ENCODE measurements at regions not wholly inside any gene's neighbourhood (a gene's known extent, or its start where the extent isn't known, plus 50 kb on each side); places are given as distances from the start of the nearest gene placed in this dataset.

- no peak overlapping the region for H3K27ac ChIP-seq (ENCODE audit: insufficient read depth, low read depth, low read length, poor library complexity, severe bottlenecking)
- WGBS, 2 experiments = 83 to 85% methylated on average over 6 of the region's 6 CpGs
- no peaks in the 10 kb centered on the region for H3K9me3 ChIP-seq (ENCODE audit: control insufficient read depth, low read length)
- H3K4me1 ChIP-seq (ENCODE audit: control insufficient read depth, insufficient read depth, low read length) = peaks cover 10% of the 10 kb centered on the region
- no peak overlapping the region for H3K4me3 ChIP-seq (ENCODE audit: insufficient read depth, low read depth, low read length)
- no peaks in the 10 kb centered on the region for H3K27me3 ChIP-seq (ENCODE audit: control insufficient read depth, insufficient read depth, low read length, poor library complexity, severe bottlenecking)
- H3K36me3 ChIP-seq (ENCODE audit: control insufficient read depth, insufficient read depth, low read length) = no peaks in the 10 kb centered on the region
Measured at GRCh38 chr1:36573445-36573844, 90.7 kb upstream of the CSF3R start.

GRCh38 chr1:36572906-36573305 is 90.2 kb upstream of the CSF3R start:
- H3K27me3 ChIP-seq (ENCODE audit: control insufficient read depth, insufficient read depth, low read length, poor library complexity, severe bottlenecking) = no peaks in the 10 kb centered on the region
- no peak overlapping the region for H3K27ac ChIP-seq (ENCODE audit: insufficient read depth, low read depth, low read length, poor library complexity, severe bottlenecking)
- no peaks in the 10 kb centered on the region for H3K36me3 ChIP-seq (ENCODE audit: control insufficient read depth, insufficient read depth, low read length)
- peaks cover 10% of the 10 kb centered on the region for H3K4me1 ChIP-seq (ENCODE audit: control insufficient read depth, insufficient read depth, low read length)
- H3K4me3 ChIP-seq (ENCODE audit: insufficient read depth, low read depth, low read length) = no peak overlapping the region
- no peaks in the 10 kb centered on the region for H3K9me3 ChIP-seq (ENCODE audit: control insufficient read depth, low read length)
- 72 to 84% methylated on average over 11 of the region's 11 CpGs for WGBS, 2 experiments

GRCh38 chr1:36572142-36572715 is 89.5 kb upstream of the CSF3R start:
- peaks cover 10% of the 10 kb centered on the region for H3K4me1 ChIP-seq (ENCODE audit: control insufficient read depth, insufficient read depth, low read length)
- no peak overlapping the region for H3K27ac ChIP-seq (ENCODE audit: insufficient read depth, low read depth, low read length, poor library complexity, severe bottlenecking)
- no peak overlapping the region for H3K4me3 ChIP-seq (ENCODE audit: insufficient read depth, low read depth, low read length)
- no peaks in the 10 kb centered on the region for H3K9me3 ChIP-seq (ENCODE audit: control insufficient read depth, low read length)
- no peaks in the 10 kb centered on the region for H3K27me3 ChIP-seq (ENCODE audit: control insufficient read depth, insufficient read depth, low read length, poor library complexity, severe bottlenecking)
- no peaks in the 10 kb centered on the region for H3K36me3 ChIP-seq (ENCODE audit: control insufficient read depth, insufficient read depth, low read length)
- WGBS, 2 experiments = 54 to 55% methylated on average over 15 of the region's 15 CpGs

- Histone ChIP-seq H3K4me1 (ENCODE audit: control insufficient read depth, insufficient read depth, low read length) (peaks cover 8% of the 10 kb centered on the region), H3K27ac (ENCODE audit: insufficient read depth, low read depth, low read length, poor library complexity, severe bottlenecking) (no peak overlapping the region), H3K9me3 (ENCODE audit: control insufficient read depth, low read length) (no peaks in the 10 kb centered on the region), H3K4me3 (ENCODE audit: insufficient read depth, low read depth, low read length) (no peak overlapping the region), H3K27me3 (ENCODE audit: control insufficient read depth, insufficient read depth, low read length, poor library complexity, severe bottlenecking) (no peaks in the 10 kb centered on the region), H3K36me3 (ENCODE audit: control insufficient read depth, insufficient read depth, low read length) (no peaks in the 10 kb centered on the region)
- WGBS, 2 experiments = 82 to 92% methylated on average over 1 of the region's 1 CpG
Measured at GRCh38 chr1:36571106-36571505, 88.4 kb upstream of the CSF3R start.

- H3K9me3 ChIP-seq (ENCODE audit: control insufficient read depth, low read length) = no peaks in the 10 kb centered on the region
- H3K4me3 ChIP-seq (ENCODE audit: insufficient read depth, low read depth, low read length) = no peak overlapping the region
- peaks cover 8% of the 10 kb centered on the region for H3K4me1 ChIP-seq (ENCODE audit: control insufficient read depth, insufficient read depth, low read length)
- 93 to 95% methylated on average over 12 of the region's 12 CpGs for WGBS, 2 experiments
- no peaks in the 10 kb centered on the region for H3K36me3 ChIP-seq (ENCODE audit: control insufficient read depth, insufficient read depth, low read length)
- no peak overlapping the region for H3K27ac ChIP-seq (ENCODE audit: insufficient read depth, low read depth, low read length, poor library complexity, severe bottlenecking)
- no peaks in the 10 kb centered on the region for H3K27me3 ChIP-seq (ENCODE audit: control insufficient read depth, insufficient read depth, low read length, poor library complexity, severe bottlenecking)
Measured at GRCh38 chr1:36570478-36571060, 87.9 kb upstream of the CSF3R start.

GRCh38 chr1:36570006-36570405 is 87.3 kb upstream of the CSF3R start:
- peaks cover 8% of the 10 kb centered on the region for H3K4me1 ChIP-seq (ENCODE audit: control insufficient read depth, insufficient read depth, low read length)

GRCh38 chr1:36567601-36568341 is 85.1 kb upstream of the CSF3R start:
- no peaks in the 10 kb centered on the region for H3K36me3 ChIP-seq (ENCODE audit: control insufficient read depth, insufficient read depth, low read length)
- H3K9me3 ChIP-seq (ENCODE audit: control insufficient read depth, low read length) = no peaks in the 10 kb centered on the region
- H3K4me3 ChIP-seq (ENCODE audit: insufficient read depth, low read depth, low read length) = no peak overlapping the region
- no peak overlapping the region for H3K27ac ChIP-seq (ENCODE audit: insufficient read depth, low read depth, low read length, poor library complexity, severe bottlenecking)
- 81 to 89% methylated on average over 11 of the region's 11 CpGs for WGBS, 2 experiments
- H3K27me3 ChIP-seq (ENCODE audit: control insufficient read depth, insufficient read depth, low read length, poor library complexity, severe bottlenecking) = no peaks in the 10 kb centered on the region
- H3K4me1 ChIP-seq (ENCODE audit: control insufficient read depth, insufficient read depth, low read length) = peaks cover 7% of the 10 kb centered on the region

More at GRCh38 chr1:36570006-36570405, 87.3 kb upstream of the CSF3R start:
- Histone ChIP-seq H3K27me3 (ENCODE audit: control insufficient read depth, insufficient read depth, low read length, poor library complexity, severe bottlenecking) (no peaks in the 10 kb centered on the region), H3K27ac (ENCODE audit: insufficient read depth, low read depth, low read length, poor library complexity, severe bottlenecking) (no peak overlapping the region), H3K9me3 (ENCODE audit: control insufficient read depth, low read length) (no peaks in the 10 kb centered on the region), H3K4me3 (ENCODE audit: insufficient read depth, low read depth, low read length) (no peak overlapping the region), H3K36me3 (ENCODE audit: control insufficient read depth, insufficient read depth, low read length) (no peaks in the 10 kb centered on the region)
- 64 to 70% methylated on average over 7 of the region's 7 CpGs for WGBS, 2 experiments

GRCh38 chr1:36565576-36566501 is 83.1 kb upstream of the CSF3R start:
- Histone ChIP-seq H3K27me3 (ENCODE audit: control insufficient read depth, insufficient read depth, low read length, poor library complexity, severe bottlenecking) (no peaks in the 10 kb centered on the region), H3K27ac (ENCODE audit: insufficient read depth, low read depth, low read length, poor library complexity, severe bottlenecking) (no peak overlapping the region), H3K36me3 (ENCODE audit: control insufficient read depth, insufficient read depth, low read length) (no peaks in the 10 kb centered on the region), H3K4me1 (ENCODE audit: control insufficient read depth, insufficient read depth, low read length) (no peaks in the 10 kb centered on the region), H3K9me3 (ENCODE audit: control insufficient read depth, low read length) (no peaks in the 10 kb centered on the region), H3K4me3 (ENCODE audit: insufficient read depth, low read depth, low read length) (no peak overlapping the region)
- 89 to 91% methylated on average over 7 of the region's 7 CpGs for WGBS, 2 experiments

GRCh38 chr1:36562181-36562685 is 79.5 kb upstream of the CSF3R start:
- Histone ChIP-seq H3K27me3 (ENCODE audit: control insufficient read depth, insufficient read depth, low read length, poor library complexity, severe bottlenecking) (no peaks in the 10 kb centered on the region), H3K4me1 (ENCODE audit: control insufficient read depth, insufficient read depth, low read length) (no peaks in the 10 kb centered on the region), H3K9me3 (ENCODE audit: control insufficient read depth, low read length) (no peaks in the 10 kb centered on the region), H3K27ac (ENCODE audit: insufficient read depth, low read depth, low read length, poor library complexity, severe bottlenecking) (no peak overlapping the region), H3K36me3 (ENCODE audit: control insufficient read depth, insufficient read depth, low read length) (no peaks in the 10 kb centered on the region), H3K4me3 (ENCODE audit: insufficient read depth, low read depth, low read length) (no peak overlapping the region)
- WGBS, 2 experiments = 91 to 93% methylated on average over 3 of the region's 3 CpGs
